HCT116 (cell line): ENCODE measurements at regions not wholly inside any gene's neighbourhood (a gene's known extent, or its start where the extent isn't known, plus 50 kb on each side); places are given as distances from the start of the nearest gene placed in this dataset.

Source experiments
- ATAC-seq: fragments of 200-7000 bp; cut with Tn5 transposase; 2 replicates; pipeline ENCODE4 v1.9.1; 2020; ENCODE audit warnings: mild to moderate bottlenecking, moderate library complexity
- BruUV-seq: library from RNA; stranded (reverse); fragments of 400-500 nt; replicated peaks from 2 replicates; lab custom pipeline; 2021; lab: Mats Ljungman, UMichigan
- CTCF ChIA-PET: fragments of 300-600 bp; sonication (Branson Sonifier 250); formaldehyde crosslinking; loops from one replicate; lab custom pipeline; 2021; ENCODE audit warnings: antibody characterized with exemption; lab: Charles Lee
- POLR2A ChIA-PET: fragments of 300-600, 350-600 bp; sonication (Branson Sonifier 250); formaldehyde crosslinking; loops from one replicate; lab custom pipeline; 2021; ENCODE audit warnings: antibody characterized with exemption; lab: Charles Lee
- RAD21 ChIA-PET, 2 experiments: fragments of 300-600 bp; sonication (Branson Sonifier 250); formaldehyde crosslinking; loops; one replicate each; lab custom pipeline; 2023; ENCODE audit warnings: low total read pairs in 2 of 2; ENCODE audit not compliant: uncharacterized antibody in 2 of 2, unreplicated experiment in 2 of 2, low non-redundant PET in 1 of 2; lab: Charles Lee
- DNase-seq: peaks from one replicate; pipeline ENCODE4 v3.0.0-alpha.2; 2010; ENCODE audit warnings: low read depth, low spot score
- H2AFZ ChIP-seq: fragments of 200-600 bp; shearing (Covaris generic), sonication (generic); 2 replicates; pipeline ENCODE4 v1.6.1; 2017; ENCODE audit warnings: low read depth, mixed run types, mixed read lengths, antibody characterized with exemption, low read length; ENCODE audit not compliant: poor library complexity, severe bottlenecking
- H3K27ac ChIP-seq: 2 replicates; pipeline ENCODE4 v1.5.1; 2012; ENCODE audit warnings: low read depth, low read length
- H3K27me3 ChIP-seq: fragments of 200-600 bp; sonication (generic); 2 replicates; pipeline ENCODE4 v1.6.1; 2016; ENCODE audit warnings: mixed run types, low read length, mixed read lengths; ENCODE audit not compliant: insufficient read depth
- H3K36me3 ChIP-seq, 2 experiments: fragments of 200-500 bp in 1 of 2; fragments of 200-600 bp in 1 of 2; sonication (Bioruptor generic) in 1 of 2; sonication (generic) in 1 of 2; 2 replicates each; pipeline versions ENCODE4 v1.5.1 to v1.6.1; 2014 to 2016; ENCODE audit warnings: low read length in 2 of 2, inconsistent platforms in 1 of 2, mixed read lengths in 1 of 2, mixed run types in 1 of 2; ENCODE audit not compliant: insufficient read depth in 2 of 2, control insufficient read depth in 1 of 2
- H3K4me1 ChIP-seq, 2 experiments: fragments of 200-600 bp in 1 of 2; sonication (generic) in 1 of 2; 2 replicates each; pipeline versions ENCODE4 v1.5.1 to v1.6.1; 2012 to 2017; ENCODE audit warnings: low read length in 2 of 2, inconsistent platforms in 1 of 2, mild to moderate bottlenecking in 1 of 2, mixed read lengths in 1 of 2, mixed run types in 1 of 2, moderate library complexity in 1 of 2; ENCODE audit not compliant: insufficient read depth in 2 of 2, control insufficient read depth in 1 of 2
- H3K4me2 ChIP-seq: fragments of 200-600 bp; sonication (generic); 2 replicates; pipeline ENCODE4 v1.6.1; 2017; ENCODE audit warnings: mixed run types, low read length, mixed read lengths
- H3K4me3 ChIP-seq, 2 experiments: fragments of 200-600 bp in 1 of 2; sonication (generic) in 1 of 2; replicated peaks in 1 of 2; 2 replicates each; pipeline ENCODE4 v1.5.1; 2011 to 2016; ENCODE audit warnings: low read length in 2 of 2, control low read depth in 1 of 2, low read depth in 1 of 2, mild to moderate bottlenecking in 1 of 2, mixed read lengths in 1 of 2, mixed run types in 1 of 2
- H3K79me2 ChIP-seq: fragments of 200-600 bp; sonication (generic); 2 replicates; pipeline ENCODE4 v1.6.1; 2017; ENCODE audit warnings: mild to moderate bottlenecking, mixed run types, low read length, moderate library complexity, mixed read lengths; ENCODE audit not compliant: insufficient read depth
- H3K9ac ChIP-seq: fragments of 200-600 bp; sonication (generic); 2 replicates; pipeline ENCODE4 v1.6.1; 2016; ENCODE audit warnings: low read length, mixed read lengths
- H3K9me2 ChIP-seq: fragments of 200-600 bp; sonication (generic), shearing (Covaris generic); 2 replicates; pipeline ENCODE4 v1.6.1; 2017; ENCODE audit warnings: mixed run types, mild to moderate bottlenecking, moderate library complexity; ENCODE audit not compliant: insufficient read depth
- H3K9me3 ChIP-seq, 2 experiments: fragments of 200-500 bp in 1 of 2; fragments of 200-600 bp in 1 of 2; sonication (Bioruptor generic) in 1 of 2; sonication (generic) in 1 of 2; 2 replicates each; pipeline ENCODE4 v1.6.1; 2014 to 2017; ENCODE audit warnings: low read length in 2 of 2, mixed read lengths in 2 of 2, inconsistent platforms in 1 of 2, low read depth in 1 of 2, mild to moderate bottlenecking in 1 of 2, mixed run types in 1 of 2, moderate library complexity in 1 of 2; ENCODE audit not compliant: control insufficient read depth in 1 of 2, insufficient read depth in 1 of 2
- H4K20me1 ChIP-seq: fragments of 200-600 bp; sonication (generic), shearing (Covaris generic); 2 replicates; pipeline ENCODE4 v1.6.1; 2017; ENCODE audit warnings: mixed run types, mild to moderate bottlenecking, moderate library complexity; ENCODE audit not compliant: insufficient read depth
- CEBPB ChIP-seq: IDR thresholded peaks from 2 replicates; pipeline ENCODE4 v1.6.1; 2012; ENCODE audit warnings: low read depth
- EGR1 ChIP-seq: IDR thresholded peaks from 2 replicates; pipeline ENCODE4 v1.6.1; 2012; ENCODE audit warnings: low read depth
- ELF1 ChIP-seq: IDR thresholded peaks from 2 replicates; pipeline ENCODE4 v1.6.1; 2012; ENCODE audit warnings: low read depth, borderline replicate concordance
- EZH2 ChIP-seq: fragments of 200-600 bp; sonication (generic); IDR thresholded peaks from 2 replicates; pipeline ENCODE4 v1.6.1; 2017; ENCODE audit warnings: antibody characterized with exemption, mixed run types
- EZH2phosphoT487 ChIP-seq: fragments of 200-600 bp; IDR thresholded peaks from 2 replicates; pipeline ENCODE4 v1.6.1; 2018; ENCODE audit warnings: antibody characterized with exemption, borderline replicate concordance
- FOSL1 ChIP-seq: IDR thresholded peaks from 2 replicates; pipeline ENCODE4 v1.6.1; 2012; ENCODE audit warnings: low read depth
- JUND ChIP-seq: IDR thresholded peaks from 2 replicates; pipeline ENCODE4 v1.6.1; 2012
- POLR2A ChIP-seq: IDR thresholded peaks from 2 replicates; pipeline ENCODE4 v1.7.0; 2011; ENCODE audit warnings: borderline replicate concordance; ENCODE audit not compliant: insufficient read depth, insufficient read length; ENCODE audit errors: extremely low read depth
- POLR2AphosphoS5 ChIP-seq: IDR thresholded peaks from 2 replicates; pipeline ENCODE4 v1.6.1; 2011; ENCODE audit warnings: mild to moderate bottlenecking, low read depth, low read length, moderate library complexity
- RAD21 ChIP-seq: IDR thresholded peaks from 2 replicates; pipeline ENCODE4 v1.6.1; 2012; ENCODE audit warnings: low read depth, mild to moderate bottlenecking
- SIN3A ChIP-seq: IDR thresholded peaks from 2 replicates; pipeline ENCODE4 v1.6.1; 2012; ENCODE audit warnings: low read depth
- SP1 ChIP-seq: IDR thresholded peaks from 2 replicates; pipeline ENCODE4 v1.6.1; 2012; ENCODE audit warnings: low read depth
- SRF ChIP-seq: IDR thresholded peaks from 2 replicates; pipeline ENCODE4 v1.6.1; 2012; ENCODE audit warnings: low read depth
- ZFX ChIP-seq: fragments of 450-650 bp; IDR thresholded peaks from 2 replicates; pipeline ENCODE4 v1.6.1; 2017
- intact Hi-C: fragments of 100-400 bp; cut with micrococcal nuclease; formaldehyde crosslinking; loops from 2 replicates; pipeline ENCODE4 v1.10.0; 2022
- TF ChIP-seq, protein P1 (sequence below): IDR thresholded peaks from 2 replicates; pipeline ENCODE4 v1.6.1; 2012
- TF ChIP-seq, protein P2 (sequence below): IDR thresholded peaks from 2 replicates; pipeline ENCODE4 v1.6.1; 2011; ENCODE audit warnings: mild to moderate bottlenecking, low read length, moderate library complexity; ENCODE audit not compliant: insufficient replicate concordance; ENCODE audit errors: extremely low read depth
- TF ChIP-seq, protein P3 (sequence below): IDR thresholded peaks from 2 replicates; pipeline ENCODE4 v1.6.1; 2012
- TF ChIP-seq, protein P4 (sequence below): IDR thresholded peaks from 2 replicates; pipeline ENCODE4 v1.6.1; 2012; ENCODE audit warnings: low read depth

DNA sequence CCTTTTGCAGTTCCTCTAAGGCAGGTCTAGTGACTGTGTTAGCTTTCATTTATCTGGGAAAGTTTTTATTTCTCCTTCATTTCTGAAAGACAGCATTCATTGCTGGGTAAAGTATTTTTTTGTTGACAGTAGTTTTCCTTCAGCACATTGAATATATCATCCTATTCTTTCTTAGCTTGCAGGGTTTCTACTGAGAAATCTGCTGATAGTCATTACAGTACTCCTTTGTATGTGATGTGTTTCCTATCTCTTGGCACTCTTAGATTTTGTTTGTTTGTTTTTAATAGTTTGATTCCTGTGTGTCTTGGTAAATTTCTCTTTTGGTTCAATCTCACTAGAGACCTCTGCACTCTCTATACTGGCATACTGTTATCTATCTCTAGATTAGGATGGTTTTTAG is 1667.9 kb downstream of the SLITRK1 start:
- Histone ChIP-seq H3K4me1 (no peaks in the 10 kb centered on the region), H3K79me2 (no peaks in the 10 kb centered on the region), H3K36me3 (no peaks in the 10 kb centered on the region), H3K27ac (no peak overlapping the region), H3K9me3 (peaks cover 7 to 18% of the 10 kb centered on the region in 2 experiments; a peak in 1 of 4 replicates), H3K4me3 (no peak overlapping the region), H4K20me1 (no peaks in the 10 kb centered on the region), H3K9ac (no peak overlapping the region), H3K4me2 (no peak overlapping the region), H2AFZ (no peak overlapping the region), H3K27me3 (no peaks in the 10 kb centered on the region), H3K9me2 (no peaks in the 10 kb centered on the region)
- ATAC-seq (no peak), DNase-seq (no peak)
- TF ChIP-seq, protein P1, sequence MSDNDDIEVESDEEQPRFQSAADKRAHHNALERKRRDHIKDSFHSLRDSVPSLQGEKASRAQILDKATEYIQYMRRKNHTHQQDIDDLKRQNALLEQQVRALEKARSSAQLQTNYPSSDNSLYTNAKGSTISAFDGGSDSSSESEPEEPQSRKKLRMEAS = no peak
- TF ChIP-seq EZH2phosphoT487 (no peak), CEBPB (no peak), SIN3A (no peak), JUND (no peak), POLR2A (no peak), EZH2 (no peak), EGR1 (no peak), RAD21 (no peak)
- TF ChIP-seq, protein P2, sequence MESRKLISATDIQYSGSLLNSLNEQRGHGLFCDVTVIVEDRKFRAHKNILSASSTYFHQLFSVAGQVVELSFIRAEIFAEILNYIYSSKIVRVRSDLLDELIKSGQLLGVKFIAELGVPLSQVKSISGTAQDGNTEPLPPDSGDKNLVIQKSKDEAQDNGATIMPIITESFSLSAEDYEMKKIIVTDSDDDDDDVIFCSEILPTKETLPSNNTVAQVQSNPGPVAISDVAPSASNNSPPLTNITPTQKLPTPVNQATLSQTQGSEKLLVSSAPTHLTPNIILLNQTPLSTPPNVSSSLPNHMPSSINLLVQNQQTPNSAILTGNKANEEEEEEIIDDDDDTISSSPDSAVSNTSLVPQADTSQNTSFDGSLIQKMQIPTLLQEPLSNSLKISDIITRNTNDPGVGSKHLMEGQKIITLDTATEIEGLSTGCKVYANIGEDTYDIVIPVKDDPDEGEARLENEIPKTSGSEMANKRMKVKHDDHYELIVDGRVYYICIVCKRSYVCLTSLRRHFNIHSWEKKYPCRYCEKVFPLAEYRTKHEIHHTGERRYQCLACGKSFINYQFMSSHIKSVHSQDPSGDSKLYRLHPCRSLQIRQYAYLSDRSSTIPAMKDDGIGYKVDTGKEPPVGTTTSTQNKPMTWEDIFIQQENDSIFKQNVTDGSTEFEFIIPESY = no peak
- RAD21 ChIA-PET = no interaction called here
- POLR2A ChIA-PET = no interaction called here
- no TSS peak for BruUV-seq
- CTCF ChIA-PET = no interaction called here
- intact Hi-C loops = no loop called here

DNA sequence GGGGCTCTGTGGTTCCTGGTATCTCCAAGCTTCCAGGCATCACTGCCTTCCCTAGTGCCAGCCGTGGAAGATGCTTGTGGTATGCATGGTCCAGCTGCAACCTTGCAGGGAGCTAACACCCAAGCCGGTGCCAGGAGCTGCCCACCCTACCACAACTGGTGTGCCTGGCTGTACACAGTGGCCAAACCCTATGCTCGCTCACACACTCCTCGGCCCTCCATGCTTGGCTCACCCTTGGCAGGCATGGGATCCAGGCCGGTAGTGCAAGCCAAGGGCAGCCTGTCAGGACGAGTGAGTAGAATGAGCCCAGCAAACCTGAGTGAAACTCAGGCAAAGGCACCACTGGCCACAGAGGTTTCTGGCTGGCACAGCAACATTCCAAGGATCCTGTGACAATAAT is 1676.0 kb downstream of the SLITRK1 start:
- intact Hi-C loops = no loop called here
- POLR2A ChIA-PET = no interaction called here
- H3K9ac ChIP-seq = no peak overlapping the region
- ATAC-seq (no peak), DNase-seq (no peak)
- BruUV-seq = no TSS peak
- H3K4me1 ChIP-seq = no peaks in the 10 kb centered on the region
- H3K9me2 ChIP-seq = no peaks in the 10 kb centered on the region
- no peak overlapping the region for H2AFZ ChIP-seq
- no peaks in the 10 kb centered on the region for H4K20me1 ChIP-seq
- RAD21 ChIA-PET = no interaction called here
- no peaks in the 10 kb centered on the region for H3K36me3 ChIP-seq
- H3K4me3 ChIP-seq = no peak overlapping the region
- no peaks in the 10 kb centered on the region for H3K9me3 ChIP-seq
- H3K79me2 ChIP-seq = no peaks in the 10 kb centered on the region
- CTCF ChIA-PET = no interaction called here
- no peaks in the 10 kb centered on the region for H3K27me3 ChIP-seq
- no peak overlapping the region for H3K27ac ChIP-seq
- no peak overlapping the region for H3K4me2 ChIP-seq
- TF ChIP-seq SP1 (no peak), FOSL1 (no peak), CEBPB (no peak), ZFX (no peak), SIN3A (no peak), SRF (no peak), RAD21 (no peak), EZH2 (no peak), EZH2phosphoT487 (no peak), ELF1 (no peak), POLR2AphosphoS5 (no peak)
- TF ChIP-seq, protein P3, sequence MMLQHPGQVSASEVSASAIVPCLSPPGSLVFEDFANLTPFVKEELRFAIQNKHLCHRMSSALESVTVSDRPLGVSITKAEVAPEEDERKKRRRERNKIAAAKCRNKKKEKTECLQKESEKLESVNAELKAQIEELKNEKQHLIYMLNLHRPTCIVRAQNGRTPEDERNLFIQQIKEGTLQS = no peak
- TF ChIP-seq, protein P4, sequence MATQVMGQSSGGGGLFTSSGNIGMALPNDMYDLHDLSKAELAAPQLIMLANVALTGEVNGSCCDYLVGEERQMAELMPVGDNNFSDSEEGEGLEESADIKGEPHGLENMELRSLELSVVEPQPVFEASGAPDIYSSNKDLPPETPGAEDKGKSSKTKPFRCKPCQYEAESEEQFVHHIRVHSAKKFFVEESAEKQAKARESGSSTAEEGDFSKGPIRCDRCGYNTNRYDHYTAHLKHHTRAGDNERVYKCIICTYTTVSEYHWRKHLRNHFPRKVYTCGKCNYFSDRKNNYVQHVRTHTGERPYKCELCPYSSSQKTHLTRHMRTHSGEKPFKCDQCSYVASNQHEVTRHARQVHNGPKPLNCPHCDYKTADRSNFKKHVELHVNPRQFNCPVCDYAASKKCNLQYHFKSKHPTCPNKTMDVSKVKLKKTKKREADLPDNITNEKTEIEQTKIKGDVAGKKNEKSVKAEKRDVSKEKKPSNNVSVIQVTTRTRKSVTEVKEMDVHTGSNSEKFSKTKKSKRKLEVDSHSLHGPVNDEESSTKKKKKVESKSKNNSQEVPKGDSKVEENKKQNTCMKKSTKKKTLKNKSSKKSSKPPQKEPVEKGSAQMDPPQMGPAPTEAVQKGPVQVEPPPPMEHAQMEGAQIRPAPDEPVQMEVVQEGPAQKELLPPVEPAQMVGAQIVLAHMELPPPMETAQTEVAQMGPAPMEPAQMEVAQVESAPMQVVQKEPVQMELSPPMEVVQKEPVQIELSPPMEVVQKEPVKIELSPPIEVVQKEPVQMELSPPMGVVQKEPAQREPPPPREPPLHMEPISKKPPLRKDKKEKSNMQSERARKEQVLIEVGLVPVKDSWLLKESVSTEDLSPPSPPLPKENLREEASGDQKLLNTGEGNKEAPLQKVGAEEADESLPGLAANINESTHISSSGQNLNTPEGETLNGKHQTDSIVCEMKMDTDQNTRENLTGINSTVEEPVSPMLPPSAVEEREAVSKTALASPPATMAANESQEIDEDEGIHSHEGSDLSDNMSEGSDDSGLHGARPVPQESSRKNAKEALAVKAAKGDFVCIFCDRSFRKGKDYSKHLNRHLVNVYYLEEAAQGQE = no peak
